ENCODE measurements at regions not wholly inside any gene's neighbourhood (a gene's known extent, or its start where the extent isn't known, plus 50 kb on each side); places are given as distances from the start of the nearest gene placed in this dataset.

- no peak for TF ChIP-seq CHD7 (IDR thresholded peaks at IDR 0.05; ENCODE audit: insufficient replicate concordance, low read length)
- TF ChIP-seq CREB1 (IDR thresholded peaks at IDR 0.05), result no peak
- no peak for TF ChIP-seq KDM4A (IDR thresholded peaks at IDR 0.05; ENCODE audit: low read depth, low read length, severe bottlenecking)
- TF ChIP-seq JUND (IDR thresholded peaks at IDR 0.05; ENCODE audit: low read length), result no peak
- no peak for TF ChIP-seq PHF8 (conservative IDR thresholded peaks at IDR 0.05; ENCODE audit: low read depth, low read length)
- no peak for TF ChIP-seq SAP30 (IDR thresholded peaks at IDR 0.05; ENCODE audit: insufficient read depth, insufficient replicate concordance, low read length)
Measured at GRCh38 chr10:107379601-107380000, 215.1 kb upstream of the SORCS1 start (continued).
